HG02973 (cell line): ENCODE measurements at regions not wholly inside any gene's neighbourhood (a gene's known extent, or its start where the extent isn't known, plus 50 kb on each side); places are given as distances from the start of the nearest gene placed in this dataset.

Source experiments
- ATAC-seq: cut with Tn5 transposase; IDR thresholded peaks from one replicate; pipeline ENCODE4 v1.9.1; 2021; ENCODE audit warnings: moderate library complexity; ENCODE audit not compliant: unreplicated experiment

DNA sequence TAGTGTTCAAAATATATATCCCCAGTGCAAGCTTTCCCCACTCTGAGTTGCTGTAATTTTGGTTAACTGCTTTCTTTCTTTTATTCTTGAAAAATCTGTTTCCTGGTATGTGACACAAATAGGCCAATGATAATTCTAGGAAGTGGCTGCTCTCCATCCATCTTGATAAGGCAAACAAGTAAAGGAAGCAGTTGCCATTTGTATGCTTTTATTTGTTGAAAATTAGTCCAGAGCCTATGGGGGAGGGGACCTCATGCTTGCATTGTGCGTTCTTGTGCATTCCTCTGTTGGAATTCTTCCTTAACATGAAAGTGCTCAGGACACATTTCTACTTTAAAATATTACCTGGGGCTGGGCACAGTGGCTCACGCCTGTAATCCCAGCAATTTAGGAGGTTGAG lies 111.2 kb upstream of the FSHR start:
- no peak for ATAC-seq

DNA sequence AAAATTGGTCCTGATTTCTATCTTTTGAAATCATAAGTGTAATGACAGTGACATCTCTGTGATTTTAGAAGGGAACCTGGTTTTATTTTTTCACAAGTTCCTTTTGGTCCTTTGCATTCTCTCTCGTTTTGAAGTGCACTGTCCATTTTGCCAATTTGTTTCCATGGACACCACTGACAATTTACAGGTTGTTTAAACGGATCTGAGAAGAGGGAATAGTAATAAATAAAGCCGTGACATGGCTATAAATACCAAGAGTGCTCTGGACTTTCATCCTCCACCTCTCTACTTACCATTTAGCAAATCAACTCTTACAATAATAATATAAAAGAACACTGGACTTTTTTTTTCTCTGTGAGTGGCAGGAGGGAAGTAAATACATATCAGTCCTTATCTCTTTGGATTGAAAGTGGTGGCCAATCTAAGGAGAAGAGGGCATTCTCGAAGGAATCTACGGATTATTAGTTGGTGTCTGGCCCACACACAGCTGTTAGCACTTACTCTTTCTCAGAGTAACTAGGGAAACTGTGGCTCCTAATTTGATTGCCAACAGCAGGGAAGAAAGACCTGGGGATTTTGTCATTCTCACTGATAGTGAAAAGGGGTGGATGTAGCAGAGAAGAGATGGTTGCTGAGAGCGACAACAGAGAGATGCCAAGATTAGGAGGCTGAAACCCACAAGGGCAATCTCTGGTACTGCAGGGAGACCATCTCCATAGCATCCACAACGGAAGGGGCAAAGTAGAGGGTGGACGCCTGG lies 108.7 kb upstream of the FSHR start:
- no peak for ATAC-seq

DNA sequence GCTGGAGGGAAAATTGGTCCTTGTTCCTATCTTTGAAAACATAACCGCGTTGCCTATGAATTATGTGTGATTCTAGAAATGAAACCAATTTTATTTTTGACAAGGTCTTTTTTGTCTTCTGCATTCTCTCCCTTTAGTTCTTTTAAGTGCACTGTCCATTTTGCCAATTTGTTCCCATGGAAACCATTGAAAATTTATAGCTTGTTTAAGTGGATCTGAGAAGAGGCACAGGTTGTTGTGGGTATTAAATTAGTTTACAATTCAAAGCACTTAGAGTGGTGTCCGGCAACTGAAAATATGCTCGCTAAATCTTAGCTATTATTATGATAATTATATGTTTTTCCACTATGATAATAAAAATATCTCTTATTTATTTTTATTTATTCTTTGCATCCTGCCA lies 107.5 kb upstream of the FSHR start:
- ATAC-seq = no peak

DNA sequence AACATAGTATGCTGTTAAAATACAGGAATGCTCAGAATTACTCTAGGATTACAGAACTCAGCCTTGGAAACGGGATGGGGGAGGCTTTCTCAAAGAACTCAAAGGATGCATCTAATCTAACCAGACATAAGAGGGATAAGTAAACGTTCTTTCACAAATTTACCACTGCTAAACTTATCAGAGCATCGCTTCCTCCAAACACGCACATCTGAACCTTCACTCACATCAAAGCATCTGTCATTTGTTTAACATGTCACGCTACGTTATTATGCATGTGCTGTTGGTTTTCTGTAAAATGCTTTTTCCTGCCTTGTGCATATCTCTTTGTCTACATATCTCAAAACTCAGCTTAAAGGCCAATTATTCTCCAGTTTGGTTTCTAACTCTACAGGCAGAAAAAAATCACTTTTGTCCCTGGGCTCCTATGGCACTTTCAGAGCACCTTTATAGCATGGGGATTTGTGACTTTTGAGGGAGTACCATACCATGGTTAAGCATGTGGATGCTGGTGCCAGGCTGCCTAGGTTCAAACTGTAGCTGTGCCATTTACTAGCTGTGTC lies 106.7 kb upstream of the FSHR start:
- no peak for ATAC-seq

DNA sequence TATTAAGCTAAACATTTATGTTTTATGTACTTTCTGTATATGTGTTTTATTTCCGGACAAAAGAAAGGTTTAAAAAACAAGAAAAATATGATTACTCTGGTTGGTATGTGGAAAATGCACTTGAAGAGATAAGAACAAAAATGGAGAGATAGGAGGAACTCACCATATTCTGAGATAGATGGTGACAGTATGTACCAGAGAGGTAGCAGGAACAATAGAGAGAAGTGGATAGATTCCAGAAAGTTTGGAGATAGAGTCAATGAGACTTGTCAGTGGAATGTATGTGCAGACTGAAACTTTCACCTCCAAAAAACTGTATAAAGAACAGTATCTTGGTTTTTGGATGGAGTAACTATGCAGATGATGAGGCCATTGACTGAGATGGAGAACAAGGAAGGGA lies 105.6 kb upstream of the FSHR start:
- no peak for ATAC-seq

DNA sequence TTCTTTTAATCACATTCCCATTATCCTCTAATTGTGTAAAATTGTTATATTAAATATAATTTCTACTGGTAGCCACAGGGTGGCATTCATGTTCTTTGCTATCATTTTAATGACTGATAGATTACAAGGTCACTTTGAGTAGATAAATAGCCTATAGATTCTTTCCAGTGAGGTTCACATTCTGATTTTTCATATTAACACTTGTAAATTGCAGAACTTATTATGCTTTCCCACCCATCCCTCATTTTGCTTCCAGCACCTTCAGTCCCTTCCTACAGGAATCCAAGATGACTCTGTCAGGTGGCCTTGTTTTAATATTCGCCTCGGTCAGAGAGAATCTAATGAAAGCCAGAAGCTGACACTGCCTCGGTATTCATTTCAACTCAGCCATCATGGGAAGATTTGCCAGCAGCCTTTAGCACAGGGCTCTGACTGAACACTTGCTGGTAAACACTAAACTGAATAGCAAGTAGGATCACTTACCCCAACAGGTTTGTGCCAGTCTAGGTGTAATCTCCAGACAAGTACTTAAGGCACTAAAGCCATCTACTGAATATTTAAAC lies 101.2 kb upstream of the FSHR start:
- ATAC-seq = no peak

DNA sequence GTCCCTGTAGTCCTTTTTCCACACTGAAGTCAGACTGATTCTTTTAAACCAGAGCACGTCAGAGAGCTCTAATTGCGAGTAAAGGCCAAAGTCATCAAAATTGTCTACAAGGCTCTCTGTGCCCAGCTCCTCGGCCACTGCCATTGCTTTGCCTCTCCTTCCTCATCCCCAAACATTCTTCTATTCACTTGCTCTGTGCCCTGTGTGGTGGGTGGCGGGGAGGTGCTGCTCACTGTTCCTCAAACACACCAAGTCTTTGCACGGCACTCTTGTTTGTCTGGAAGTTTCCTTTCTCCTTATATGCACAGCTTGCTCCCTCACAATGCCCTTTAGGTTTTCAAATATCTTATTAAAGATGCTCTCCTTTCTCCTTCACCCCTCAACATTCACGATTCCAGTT lies 100.1 kb upstream of the FSHR start:
- ATAC-seq = no peak

DNA sequence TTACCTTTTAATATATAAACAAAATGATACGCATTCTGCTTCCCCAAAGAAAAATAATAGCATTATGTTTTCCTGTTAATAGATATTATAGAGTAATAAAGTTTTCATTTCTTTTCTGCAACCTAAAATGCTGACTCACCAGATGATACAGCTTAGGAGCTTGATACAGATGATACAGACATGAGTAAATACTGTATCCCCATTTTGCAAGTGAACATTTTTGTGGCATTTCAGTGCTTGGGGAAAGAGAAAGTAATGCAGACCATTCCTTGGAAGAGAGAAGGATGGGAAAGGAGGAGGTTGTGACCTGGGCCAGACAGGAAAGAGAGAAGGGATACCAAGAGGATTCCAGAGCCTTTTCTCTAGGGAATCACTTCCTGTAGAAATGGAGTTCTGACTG lies 97.5 kb upstream of the FSHR start:
- no peak for ATAC-seq

DNA sequence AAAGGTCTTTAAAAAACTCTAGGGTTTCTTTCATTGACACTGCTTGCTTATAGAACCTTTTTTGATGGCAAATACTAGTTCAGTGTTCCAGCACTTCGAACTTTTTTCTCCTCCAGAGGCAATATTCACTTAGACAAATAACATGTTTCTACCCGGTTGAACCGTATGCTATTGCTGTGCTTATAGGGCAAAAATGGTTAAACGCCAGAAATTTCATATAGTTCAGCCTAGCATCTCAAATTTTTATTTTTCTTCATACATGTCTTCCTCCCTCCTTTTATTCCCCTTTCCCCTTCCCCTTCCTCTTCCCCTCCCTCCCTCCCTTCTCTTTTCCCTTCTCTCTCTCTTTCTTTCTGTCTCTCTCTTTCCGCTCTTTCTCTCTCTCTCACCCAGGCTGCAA lies 96.9 kb upstream of the FSHR start:
- ATAC-seq = no peak

DNA sequence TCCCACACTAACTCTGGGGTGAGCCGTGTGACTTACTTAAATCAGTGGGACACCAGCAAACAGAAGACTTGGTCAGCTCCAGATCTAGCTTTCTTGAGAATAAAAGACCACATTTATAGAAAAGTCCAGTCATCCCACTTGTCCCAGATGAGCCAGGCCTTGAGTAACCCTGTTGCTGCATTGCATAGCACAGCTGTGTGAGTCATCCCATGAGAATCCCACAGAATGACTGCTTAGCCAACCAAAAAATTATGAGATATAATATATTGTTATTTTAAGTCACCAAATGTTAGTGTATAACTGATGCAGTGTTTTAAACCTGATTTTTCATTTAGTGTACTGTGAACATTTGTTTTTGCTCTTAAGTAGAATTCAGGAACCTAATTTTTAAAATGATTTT lies 94.2 kb upstream of the FSHR start:
- ATAC-seq = no peak

DNA sequence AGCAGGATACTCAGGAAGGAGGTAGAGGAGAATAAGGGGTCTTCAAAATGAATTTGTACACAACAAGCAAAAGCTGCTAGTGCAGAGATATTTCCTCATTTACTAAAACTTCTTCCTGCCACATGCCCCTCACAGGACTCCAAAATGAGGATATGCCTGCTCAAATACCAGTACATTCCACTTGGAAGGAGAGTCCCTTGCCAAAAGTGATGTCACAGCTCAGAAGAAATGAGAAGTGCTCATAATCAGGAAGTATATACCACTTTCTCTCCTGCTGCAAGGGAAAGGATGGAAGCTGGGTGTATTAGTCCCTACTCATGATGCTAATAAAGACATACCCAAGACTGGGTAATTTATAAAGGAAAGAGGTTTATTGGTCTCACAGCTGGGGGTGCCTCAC lies 87.7 kb upstream of the FSHR start:
- ATAC-seq = no peak

DNA sequence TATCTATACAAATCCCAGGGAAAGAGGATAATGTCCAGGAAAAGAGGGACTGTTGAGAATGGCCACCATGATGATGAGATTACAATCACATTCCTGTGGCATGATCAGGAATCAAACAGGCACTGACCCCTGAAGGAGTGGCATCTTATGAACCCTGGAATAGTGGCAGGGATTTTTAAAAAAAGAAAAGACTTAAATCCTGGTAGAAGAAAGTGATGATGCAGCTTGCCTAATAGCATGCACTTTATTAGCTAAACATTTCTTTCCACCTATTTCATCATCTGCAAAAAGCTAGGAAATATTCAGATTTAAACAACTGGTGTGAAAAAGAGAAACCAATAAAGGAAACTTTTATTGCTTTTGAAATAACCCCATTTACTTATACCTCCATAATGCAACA lies 87.2 kb upstream of the FSHR start:
- no peak for ATAC-seq

DNA sequence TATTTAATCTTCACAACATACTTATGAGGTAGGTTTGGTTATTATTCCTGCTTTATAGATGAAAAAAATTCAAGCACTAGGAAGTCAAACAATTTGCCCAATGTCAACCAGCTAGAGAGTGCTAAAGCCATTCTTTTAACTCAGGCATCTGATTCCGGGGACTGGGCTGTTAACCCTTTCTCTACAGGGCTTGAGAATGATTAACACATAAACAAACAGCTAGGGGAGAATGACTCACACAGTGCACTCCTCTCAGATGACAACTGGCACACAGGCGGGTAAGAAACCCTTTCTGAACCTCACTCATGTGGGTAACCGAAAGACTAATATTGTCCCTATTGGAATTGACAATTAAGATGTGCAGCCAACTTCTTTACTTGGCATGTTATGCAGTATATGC lies 86.3 kb upstream of the FSHR start:
- ATAC-seq = no peak

DNA sequence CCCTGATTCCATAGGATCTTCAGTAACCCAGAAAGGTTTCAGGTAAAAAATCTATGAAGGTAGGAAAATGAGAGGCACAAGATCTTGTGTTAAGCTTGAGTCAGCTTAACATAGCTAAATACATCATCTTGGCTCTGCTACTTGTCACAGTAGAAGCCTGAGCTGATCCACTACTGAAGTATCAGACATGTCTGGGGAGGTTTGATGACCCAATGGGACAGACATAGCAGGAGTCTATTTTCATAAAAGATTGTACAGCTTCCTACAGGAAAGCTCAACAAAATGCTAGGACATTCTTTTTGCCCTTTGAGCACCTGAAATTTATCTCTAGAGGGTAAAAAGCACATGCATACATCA lies 84.3 kb upstream of the FSHR start:
- no peak for ATAC-seq

DNA sequence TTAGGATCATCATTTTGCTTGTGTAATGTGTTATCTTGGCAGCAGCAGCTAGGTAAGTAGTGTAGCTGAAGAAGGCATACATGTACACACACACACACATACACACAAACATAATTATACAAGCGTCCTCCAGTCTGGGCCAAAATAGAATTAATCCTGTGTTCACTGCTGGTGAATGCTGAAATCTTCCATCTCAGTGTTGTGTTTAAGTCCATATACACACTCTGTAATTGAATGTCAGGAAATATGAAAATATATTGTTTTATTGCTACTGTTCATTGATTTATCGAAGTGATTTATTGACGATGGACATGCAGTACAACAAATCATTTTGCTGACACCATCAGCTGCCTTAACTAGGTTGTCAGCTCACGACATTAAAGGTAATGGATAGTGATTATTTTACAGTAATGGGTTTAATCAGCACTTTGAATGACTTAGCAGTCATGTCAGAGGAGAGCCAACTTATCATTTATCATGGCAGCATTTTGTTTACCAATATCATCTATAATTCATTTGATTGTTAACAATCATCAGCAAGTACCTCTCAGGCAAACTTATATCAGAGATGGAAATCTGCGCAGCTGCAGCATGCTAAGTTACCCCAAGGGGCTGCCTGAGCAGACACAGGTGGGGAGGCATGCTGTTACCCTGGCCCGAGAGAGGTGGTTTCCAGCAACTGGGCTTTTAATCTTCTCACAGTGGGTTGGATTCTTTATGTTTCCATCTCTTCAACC lies 83.7 kb upstream of the FSHR start:
- no peak for ATAC-seq

DNA sequence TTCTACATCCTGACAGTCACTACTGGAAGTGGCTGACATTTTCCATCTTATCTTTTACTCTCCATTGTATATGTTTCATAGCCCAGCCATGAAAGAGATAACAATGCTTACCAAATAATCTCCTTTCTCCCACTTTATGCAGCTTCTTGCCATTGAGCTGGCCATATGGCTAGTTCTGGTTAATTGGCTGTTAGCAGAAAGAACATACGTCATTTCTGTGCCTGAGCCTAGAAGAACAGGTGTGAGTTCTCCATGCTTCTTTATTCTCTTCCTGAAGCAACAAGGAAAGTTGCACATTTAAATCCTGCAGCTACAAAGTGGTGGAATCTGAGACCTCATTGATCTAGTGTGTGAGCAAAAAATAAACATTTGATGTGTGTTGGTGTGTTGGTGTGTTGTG lies 82.0 kb upstream of the FSHR start:
- no peak for ATAC-seq

DNA sequence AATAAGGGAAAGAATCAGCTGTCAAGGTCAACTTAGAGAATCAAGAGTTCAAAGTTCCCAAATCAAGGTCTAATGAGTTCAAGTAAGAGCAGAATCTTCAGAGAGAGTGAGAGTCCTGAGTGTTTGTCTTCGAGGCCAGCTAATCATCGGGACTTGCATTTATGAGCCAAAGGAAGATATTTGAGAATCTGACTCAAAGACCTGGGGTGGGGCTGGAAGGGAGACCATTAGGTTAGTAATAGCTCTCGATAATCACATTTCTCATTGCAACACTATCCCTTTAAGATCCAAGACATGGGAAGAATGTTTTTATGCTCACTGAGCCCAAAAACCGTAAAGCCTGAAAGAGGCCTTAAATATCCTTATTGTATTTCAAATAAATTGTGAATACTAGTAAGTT lies 72.0 kb upstream of the FSHR start:
- no peak for ATAC-seq

DNA sequence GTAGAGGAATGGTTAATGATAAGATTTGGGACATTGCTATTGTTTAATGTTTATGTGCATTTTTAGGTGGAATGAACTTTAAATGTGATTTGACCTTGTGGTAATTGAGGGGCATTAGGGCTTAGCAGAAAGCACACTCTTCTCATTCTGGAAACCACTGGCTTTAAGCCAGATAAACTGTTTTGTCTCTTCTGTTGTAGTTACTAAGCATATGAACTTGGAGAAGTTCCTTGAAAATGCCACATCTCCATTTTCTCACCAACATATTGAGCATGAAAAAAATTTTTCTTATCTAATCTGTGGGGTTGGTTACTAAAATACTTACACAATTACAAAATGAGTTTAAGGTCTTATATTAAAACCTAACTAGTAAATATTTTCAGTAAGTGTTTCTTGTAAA lies 70.8 kb upstream of the FSHR start:
- no peak for ATAC-seq

DNA sequence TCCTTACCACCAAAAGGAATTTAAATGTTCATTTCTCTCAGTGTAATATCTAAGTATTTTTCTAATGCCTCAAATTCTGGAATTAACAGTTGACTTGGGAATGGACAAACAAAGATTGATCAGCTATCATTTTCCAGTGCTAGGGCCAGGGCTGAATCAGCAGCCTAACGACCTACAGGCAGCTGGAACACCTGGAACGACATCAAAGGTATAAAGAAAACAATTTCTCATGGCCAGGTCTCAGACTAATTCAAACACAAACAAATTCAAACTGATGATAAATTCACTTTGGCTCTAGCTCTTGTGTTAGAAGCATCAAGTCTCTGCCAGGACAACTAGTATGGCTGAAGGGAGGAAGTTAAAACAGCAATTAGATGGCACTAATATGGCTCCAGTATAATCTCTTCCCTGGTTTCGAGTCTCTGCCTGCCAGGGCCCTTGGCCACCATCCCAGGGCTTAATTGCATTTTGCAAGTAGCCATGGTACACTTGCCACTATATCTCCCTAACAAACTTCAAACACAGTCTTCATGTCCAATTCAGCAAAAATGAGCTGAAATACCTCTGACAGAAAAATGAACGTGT lies 70.2 kb upstream of the FSHR start:
- ATAC-seq = no peak

DNA sequence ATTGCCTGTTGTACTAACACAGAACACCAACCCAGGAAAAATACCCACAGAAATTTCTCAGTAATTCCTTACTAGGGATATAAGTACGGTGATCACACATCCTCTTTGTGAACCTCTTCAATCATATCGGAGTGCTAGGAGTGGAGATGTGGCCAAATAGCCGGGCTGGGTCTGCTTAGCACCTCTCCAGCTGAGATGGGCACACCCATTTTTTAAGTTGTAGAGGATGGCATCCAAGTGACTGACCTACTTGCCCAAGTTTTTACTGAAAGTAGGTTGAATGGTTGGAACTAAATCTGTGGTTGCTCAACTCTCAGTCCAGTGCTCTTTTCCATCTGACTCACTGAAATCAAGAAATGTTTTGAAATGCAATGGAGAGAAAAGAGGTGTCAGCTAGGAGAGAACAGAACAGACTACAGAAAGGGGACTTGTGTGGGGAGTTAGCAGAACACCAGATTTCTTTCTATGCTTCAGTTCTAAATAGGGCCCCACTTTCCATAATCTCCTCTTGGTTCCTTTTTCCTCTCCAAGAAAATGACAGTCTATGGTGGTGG lies 68.7 kb upstream of the FSHR start:
- ATAC-seq = no peak

DNA sequence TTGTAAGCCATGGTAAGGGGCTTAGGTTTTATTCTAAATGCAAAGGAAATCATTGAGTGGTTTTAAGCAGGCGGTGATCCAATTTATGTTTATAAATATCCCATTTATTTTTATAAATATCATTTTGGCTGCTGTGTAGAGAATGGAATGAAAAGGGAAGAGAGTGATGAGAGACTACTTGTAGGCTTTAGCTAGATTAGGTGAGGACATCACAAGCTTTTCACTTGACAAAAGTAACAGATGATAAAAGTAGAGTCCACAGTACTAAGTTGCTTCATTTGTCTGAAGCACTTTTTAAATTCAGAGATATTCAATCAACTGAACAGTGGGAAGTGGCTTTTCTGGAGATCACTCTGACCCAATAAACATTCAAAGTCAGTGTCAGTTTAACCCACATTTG lies 65.4 kb upstream of the FSHR start:
- ATAC-seq = no peak

DNA sequence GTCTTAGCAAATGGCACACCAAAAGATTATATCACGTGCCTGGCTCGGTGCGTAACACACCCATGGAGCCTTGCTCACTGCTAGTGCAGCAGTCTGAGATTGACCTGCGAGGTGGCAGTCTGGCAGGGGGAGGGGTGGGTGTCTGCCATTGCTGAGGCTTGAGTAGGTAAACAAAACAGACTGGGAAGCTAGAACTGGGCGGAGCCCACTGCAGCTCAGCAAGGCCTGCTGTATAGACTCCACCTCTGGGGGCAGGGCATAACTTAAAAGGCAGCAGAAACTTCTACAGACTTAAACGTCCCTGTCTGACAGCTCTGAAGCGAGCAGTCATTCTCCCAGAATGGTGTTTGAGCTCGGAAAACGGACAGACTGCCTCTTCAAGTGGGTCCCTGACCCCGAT lies 55.9 kb upstream of the FSHR start:
- ATAC-seq = no peak
